ENCODE measurements at regions not wholly inside any gene's neighbourhood (a gene's known extent, or its start where the extent isn't known, plus 50 kb on each side); places are given as distances from the start of the nearest gene placed in this dataset.

- DNase-seq (ENCODE audit: low read depth, low spot score) = no peak
- Mint-ChIP-seq H3K27me3 (ENCODE audit: low read depth) (no peaks in the 10 kb centered on the region), H3K9me3 (peaks cover 3% of the 10 kb centered on the region), H3K27ac (ENCODE audit: unreplicated experiment) (no peak overlapping the region), H3K4me3 (no peak overlapping the region), H3K4me1 (peaks cover 9% of the 10 kb centered on the region), H3K36me3 (ENCODE audit: low read depth) (peaks cover 38% of the 10 kb centered on the region)
- TF ChIP-seq CTCF (conservative IDR thresholded peaks at IDR 0.05) = no peak
These were observed 56.7 kb upstream of the NAA35 start for GRCh38 chr9:85884256-85884655.

GRCh38 chr9:85890962-85891361, 50.0 kb upstream of the NAA35 start:
- no peak for TF ChIP-seq CTCF (conservative IDR thresholded peaks at IDR 0.05)
- Mint-ChIP-seq H3K9me3 (no peaks in the 10 kb centered on the region), H3K4me3 (no peak overlapping the region), H3K36me3 (ENCODE audit: low read depth) (peaks cover 2% of the 10 kb centered on the region), H3K27me3 (ENCODE audit: low read depth) (no peaks in the 10 kb centered on the region), H3K27ac (ENCODE audit: unreplicated experiment) (no peak overlapping the region), H3K4me1 (no peaks in the 10 kb centered on the region)
- DNase-seq (ENCODE audit: low read depth, low spot score) = no peak

Data from neural crest cell (in vitro differentiated cells).